ENCODE measurements at regions not wholly inside any gene's neighbourhood (a gene's known extent, or its start where the extent isn't known, plus 50 kb on each side); places are given as distances from the start of the nearest gene placed in this dataset.

DNA sequence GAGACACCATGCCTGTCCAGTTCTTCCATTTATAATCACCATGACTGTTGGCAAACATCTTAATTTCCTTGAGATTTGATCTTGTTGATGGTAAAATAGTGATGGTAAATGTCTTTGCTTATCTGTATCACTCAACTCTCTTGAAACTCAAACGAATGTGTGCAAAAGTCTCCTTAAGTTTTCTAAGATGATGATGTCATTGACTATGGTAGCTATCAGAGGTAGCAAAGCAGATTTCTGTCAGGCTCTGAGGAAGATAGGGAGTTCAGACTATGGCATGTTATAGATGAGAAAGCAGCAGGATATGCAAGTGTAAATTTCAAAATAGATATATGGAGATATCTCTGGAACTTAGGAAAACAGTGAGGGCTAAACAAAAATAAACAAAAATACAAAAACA lies 121.0 kb upstream of the GJE1 start:
- no peaks in the 10 kb centered on the region for H3K27me3 Mint-ChIP-seq (ENCODE audit: insufficient read depth)
- H3K27ac Mint-ChIP-seq = peak overlapping the region; percentile 96
- peaks cover 11% of the 10 kb centered on the region for H3K36me3 Mint-ChIP-seq (ENCODE audit: low read depth)
- TF ChIP-seq, protein P1, sequence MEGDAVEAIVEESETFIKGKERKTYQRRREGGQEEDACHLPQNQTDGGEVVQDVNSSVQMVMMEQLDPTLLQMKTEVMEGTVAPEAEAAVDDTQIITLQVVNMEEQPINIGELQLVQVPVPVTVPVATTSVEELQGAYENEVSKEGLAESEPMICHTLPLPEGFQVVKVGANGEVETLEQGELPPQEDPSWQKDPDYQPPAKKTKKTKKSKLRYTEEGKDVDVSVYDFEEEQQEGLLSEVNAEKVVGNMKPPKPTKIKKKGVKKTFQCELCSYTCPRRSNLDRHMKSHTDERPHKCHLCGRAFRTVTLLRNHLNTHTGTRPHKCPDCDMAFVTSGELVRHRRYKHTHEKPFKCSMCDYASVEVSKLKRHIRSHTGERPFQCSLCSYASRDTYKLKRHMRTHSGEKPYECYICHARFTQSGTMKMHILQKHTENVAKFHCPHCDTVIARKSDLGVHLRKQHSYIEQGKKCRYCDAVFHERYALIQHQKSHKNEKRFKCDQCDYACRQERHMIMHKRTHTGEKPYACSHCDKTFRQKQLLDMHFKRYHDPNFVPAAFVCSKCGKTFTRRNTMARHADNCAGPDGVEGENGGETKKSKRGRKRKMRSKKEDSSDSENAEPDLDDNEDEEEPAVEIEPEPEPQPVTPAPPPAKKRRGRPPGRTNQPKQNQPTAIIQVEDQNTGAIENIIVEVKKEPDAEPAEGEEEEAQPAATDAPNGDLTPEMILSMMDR (IDR thresholded peaks at IDR 0.05) = no peak
- DNase-seq = no peak
- H3K4me3 Mint-ChIP-seq = peak overlapping the region; percentile 44; the same call in 1 of the 2 replicates
- peaks cover 5% of the 10 kb centered on the region; the same call in 1 of the 2 replicates for H3K9me3 Mint-ChIP-seq
- peaks cover 79% of the 10 kb centered on the region for H3K4me1 Mint-ChIP-seq (ENCODE audit: low read depth)

GRCh38 chr6:142011156-142011555 lies 121.6 kb upstream of the GJE1 start:
- peak; percentile 38 for DNase-seq
- TF ChIP-seq, protein P1 (IDR thresholded peaks at IDR 0.05) = no peak
- Mint-ChIP-seq H3K27ac (peak overlapping the region; percentile 84), H3K27me3 (ENCODE audit: insufficient read depth) (no peaks in the 10 kb centered on the region), H3K36me3 (ENCODE audit: low read depth) (peaks cover 11% of the 10 kb centered on the region), H3K9me3 (peaks cover 5% of the 10 kb centered on the region; the same call in 1 of the 2 replicates), H3K4me1 (ENCODE audit: low read depth) (peaks cover 79% of the 10 kb centered on the region), H3K4me3 (peak overlapping the region; percentile 34)

DNA sequence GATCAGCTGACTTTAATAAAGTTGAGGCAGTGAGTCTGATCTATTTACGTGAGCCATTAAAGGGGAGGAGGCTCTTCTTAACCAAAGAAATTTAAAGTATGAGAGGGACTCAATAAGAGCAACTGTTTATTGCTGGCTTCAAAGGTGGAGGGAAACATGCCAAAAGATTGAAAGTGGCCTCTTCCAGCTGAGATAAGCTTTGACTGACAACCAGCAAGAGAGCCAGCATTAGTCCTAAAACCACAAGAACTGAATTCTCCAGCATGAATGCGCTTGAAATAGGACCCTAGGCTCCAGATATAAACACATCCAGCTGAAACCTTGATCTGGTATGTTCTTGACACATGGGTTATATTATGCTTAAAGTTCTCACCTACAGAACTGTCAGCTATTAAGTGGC lies 123.1 kb upstream of the GJE1 start:
- peak overlapping the region; percentile 54 for H3K4me3 Mint-ChIP-seq
- H3K4me1 Mint-ChIP-seq (ENCODE audit: low read depth) = peaks cover 67% of the 10 kb centered on the region
- peaks cover 5% of the 10 kb centered on the region; the same call in 1 of the 2 replicates for H3K9me3 Mint-ChIP-seq
- peaks cover 11% of the 10 kb centered on the region for H3K36me3 Mint-ChIP-seq (ENCODE audit: low read depth)
- H3K27me3 Mint-ChIP-seq (ENCODE audit: insufficient read depth) = no peaks in the 10 kb centered on the region
- TF ChIP-seq, protein P1 (IDR thresholded peaks at IDR 0.05) = no peak
- H3K27ac Mint-ChIP-seq = peak overlapping the region; percentile 87
- peak; percentile 26 for DNase-seq

DNA sequence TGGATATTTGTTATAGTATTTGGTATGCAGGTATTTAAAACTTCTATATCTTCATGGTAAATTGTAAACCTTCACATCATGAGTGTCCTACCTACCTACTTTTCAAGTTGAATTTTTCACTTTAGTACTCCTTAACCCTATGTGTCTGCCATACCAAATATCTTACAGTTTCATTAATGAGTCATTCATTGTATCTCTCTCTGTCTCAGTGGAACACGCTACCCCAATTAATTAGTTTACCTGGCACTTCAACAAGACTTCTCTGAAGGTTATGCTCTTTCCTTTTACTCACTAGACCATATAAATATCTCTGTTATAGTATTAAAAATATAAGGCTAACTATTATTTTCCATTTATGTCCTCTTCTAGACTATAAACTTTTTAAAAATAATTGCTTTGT lies 123.9 kb upstream of the GJE1 start:
- peaks cover 11% of the 10 kb centered on the region for H3K36me3 Mint-ChIP-seq (ENCODE audit: low read depth)
- H3K4me1 Mint-ChIP-seq (ENCODE audit: low read depth) = peaks cover 58% of the 10 kb centered on the region
- no peak for DNase-seq
- H3K4me3 Mint-ChIP-seq = no peak overlapping the region
- peaks cover 5% of the 10 kb centered on the region; the same call in 1 of the 2 replicates for H3K9me3 Mint-ChIP-seq
- H3K27me3 Mint-ChIP-seq (ENCODE audit: insufficient read depth) = no peaks in the 10 kb centered on the region
- H3K27ac Mint-ChIP-seq = peak overlapping the region; percentile 87
- TF ChIP-seq, protein P1 (IDR thresholded peaks at IDR 0.05) = no peak

DNA sequence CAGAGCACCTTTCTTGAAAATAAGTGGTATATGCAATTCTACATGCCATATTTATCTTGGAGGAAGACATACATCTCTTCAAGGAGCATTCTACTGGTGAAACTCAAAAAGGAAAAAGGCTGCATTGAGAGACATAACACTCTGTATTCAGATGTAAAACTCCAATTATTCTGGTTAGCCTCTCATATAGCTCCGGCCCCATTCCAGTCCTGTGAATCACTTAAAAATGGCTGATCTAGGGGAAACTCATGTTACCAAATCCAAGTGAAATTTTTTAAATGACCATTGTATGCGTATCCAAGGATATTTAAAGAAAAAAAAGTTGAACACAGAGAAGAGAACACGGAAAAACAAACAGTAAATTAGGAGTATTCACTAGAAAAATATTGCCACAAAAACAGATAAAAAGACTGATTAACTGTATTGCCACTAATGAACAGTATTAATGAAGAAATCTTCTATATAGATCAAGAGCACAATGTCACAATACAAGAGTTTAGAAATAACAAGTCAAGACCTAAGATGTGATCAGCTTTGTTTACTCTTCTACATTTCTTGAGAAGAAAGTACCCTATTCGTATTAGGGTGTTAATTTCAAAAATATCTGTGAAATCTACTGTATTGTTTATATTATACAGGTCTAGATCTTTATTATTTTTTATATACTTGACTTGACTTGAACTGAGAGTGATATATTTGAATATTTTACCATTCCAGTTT lies 124.5 kb upstream of the GJE1 start:
- peaks cover 5% of the 10 kb centered on the region; the same call in 1 of the 2 replicates for H3K9me3 Mint-ChIP-seq
- H3K4me1 Mint-ChIP-seq (ENCODE audit: low read depth) = peaks cover 52% of the 10 kb centered on the region
- TF ChIP-seq, protein P1 (IDR thresholded peaks at IDR 0.05) = no peak
- DNase-seq = no peak
- no peaks in the 10 kb centered on the region for H3K27me3 Mint-ChIP-seq (ENCODE audit: insufficient read depth)
- H3K4me3 Mint-ChIP-seq = no peak overlapping the region
- H3K27ac Mint-ChIP-seq = no peak overlapping the region; the same call in 1 of the 2 replicates
- peaks cover 11% of the 10 kb centered on the region for H3K36me3 Mint-ChIP-seq (ENCODE audit: low read depth)

Data from HFFc6 (cell line).